PC-9 (cell line): ENCODE measurements at regions not wholly inside any gene's neighbourhood (a gene's known extent, or its start where the extent isn't known, plus 50 kb on each side); places are given as distances from the start of the nearest gene placed in this dataset.

Source experiments
- BruUV-seq: library from RNA; stranded (reverse); fragments of 400-500 nt; replicated peaks from 2 replicates; lab custom pipeline; 2021; lab: Mats Ljungman, UMichigan
- CTCF ChIA-PET: fragments of 300-600 bp; sonication (Branson Sonifier 250); formaldehyde crosslinking; loops from one replicate; lab custom pipeline; 2022; ENCODE audit warnings: antibody characterized with exemption; lab: Charles Lee
- POLR2A ChIA-PET: fragments of 300-600 bp; sonication (Branson Sonifier 250); formaldehyde crosslinking; loops from one replicate; lab custom pipeline; 2022; ENCODE audit warnings: antibody characterized with exemption; ENCODE audit not compliant: unreplicated experiment; lab: Charles Lee
- DNase-seq, 2 experiments: peaks; one replicate each; pipeline versions ENCODE4 v3.0.0 to v3.0.0-alpha.2; 2015 to 2022; ENCODE audit warnings: mixed read lengths in 1 of 2
- H2AFZ ChIP-seq: fragments of 200-600 bp; sonication (generic); 2 replicates; pipeline ENCODE4 v1.8.1; 2017; ENCODE audit warnings: antibody characterized with exemption
- H3F3A ChIP-seq: fragments of 200-600 bp; sonication (generic); 2 replicates; pipeline ENCODE4 v1.8.1; 2017; ENCODE audit warnings: antibody characterized with exemption, mild to moderate bottlenecking, low read depth; ENCODE audit not compliant: insufficient read depth
- H3K27ac ChIP-seq: fragments of 200-600 bp; sonication (generic); 2 replicates; pipeline ENCODE4 v1.6.1; 2016; ENCODE audit warnings: mixed run types
- H3K27me3 ChIP-seq: fragments of 200-600 bp; sonication (generic); 2 replicates; pipeline ENCODE4 v1.6.1; 2016; ENCODE audit warnings: low read depth, mixed run types; ENCODE audit not compliant: insufficient read depth
- H3K36me3 ChIP-seq: fragments of 200-600 bp; sonication (generic); 2 replicates; pipeline ENCODE4 v1.6.1; 2016; ENCODE audit warnings: low read depth, mixed run types
- H3K4me1 ChIP-seq: fragments of 200-600 bp; sonication (generic); replicated peaks from 2 replicates; pipeline ENCODE4 v1.6.1; 2016; ENCODE audit warnings: mixed run types; ENCODE audit not compliant: insufficient read depth
- H3K4me2 ChIP-seq: fragments of 200-600 bp; sonication (generic); 2 replicates; pipeline ENCODE4 v1.6.1; 2017; ENCODE audit warnings: mixed run types
- H3K4me3 ChIP-seq: fragments of 200-600 bp; sonication (generic); 2 replicates; pipeline ENCODE4 v1.6.1; 2016; ENCODE audit warnings: mixed run types
- H3K79me2 ChIP-seq: fragments of 200-600 bp; sonication (generic); 2 replicates; pipeline ENCODE4 v1.6.1; 2017; ENCODE audit warnings: low read depth, mixed run types
- H3K9me2 ChIP-seq: fragments of 200-600 bp; sonication (generic); 2 replicates; pipeline ENCODE4 v1.8.1; 2017; ENCODE audit warnings: mild to moderate bottlenecking; ENCODE audit not compliant: insufficient read depth
- H3K9me3 ChIP-seq: fragments of 200-600 bp; sonication (generic); 2 replicates; pipeline ENCODE4 v1.8.1; 2016; ENCODE audit warnings: low read depth; ENCODE audit not compliant: insufficient read depth
- H4K20me1 ChIP-seq: fragments of 200-600 bp; sonication (generic); 2 replicates; pipeline ENCODE4 v1.8.1; 2017; ENCODE audit not compliant: insufficient read depth
- CTCF ChIP-seq: fragments of 200-600 bp; sonication (generic); conservative IDR thresholded peaks from 2 replicates; pipeline ENCODE4 v1.6.1; 2017; ENCODE audit warnings: mixed run types, antibody characterized with exemption, mild to moderate bottlenecking, moderate library complexity
- EZH2 ChIP-seq: fragments of 200-600 bp; sonication (generic); IDR thresholded peaks from 2 replicates; pipeline ENCODE4 v1.8.0; 2017; ENCODE audit warnings: antibody characterized with exemption, low read depth
- intact Hi-C: fragments of 100-400 bp; cut with micrococcal nuclease; formaldehyde crosslinking; loops from one replicate; pipeline ENCODE4 v1.10.0; 2022; ENCODE audit not compliant: unreplicated experiment

DNA sequence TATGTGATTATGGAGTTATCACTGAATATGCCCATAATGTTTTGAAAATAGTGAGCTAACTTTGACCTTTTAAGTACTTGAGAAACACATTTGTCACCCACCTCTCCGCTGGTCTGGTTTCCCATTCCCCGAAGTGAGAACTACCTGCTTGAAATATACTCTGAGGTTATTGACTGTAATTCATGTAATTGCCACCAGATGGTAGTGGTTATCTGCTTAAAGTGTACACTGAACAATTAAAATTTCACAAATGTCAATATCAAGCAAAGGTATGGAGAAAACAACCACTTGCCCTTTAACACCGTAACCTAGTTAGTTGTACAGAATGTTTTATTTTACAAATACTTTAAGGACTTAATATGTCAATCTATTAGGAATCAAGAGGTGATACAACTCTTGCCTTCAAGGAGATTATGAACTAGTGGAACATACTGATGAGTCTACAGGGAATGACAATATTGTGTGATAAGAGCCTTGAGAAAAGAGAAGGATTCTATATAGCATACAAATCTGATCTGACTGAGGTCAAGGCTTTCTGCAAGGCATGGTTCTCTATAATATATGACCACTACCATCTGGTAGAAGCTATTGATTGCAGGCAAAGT, 316.8 kb upstream of the KCNH7 start:
- Histone ChIP-seq H3K79me2 (no peaks in the 10 kb centered on the region), H3K27ac (no peak overlapping the region), H3K4me1 (no peaks in the 10 kb centered on the region; the same call in none of the 2 replicates), H2AFZ (no peak overlapping the region), H3K4me2 (no peak overlapping the region), H3F3A (no peaks in the 10 kb centered on the region), H3K27me3 (no peaks in the 10 kb centered on the region), H3K9me2 (no peaks in the 10 kb centered on the region), H3K36me3 (no peaks in the 10 kb centered on the region), H4K20me1 (no peaks in the 10 kb centered on the region), H3K4me3 (no peak overlapping the region), H3K9me3 (no peaks in the 10 kb centered on the region)
- peak; percentile 78 for TF ChIP-seq CTCF
- no peak for TF ChIP-seq EZH2
- CTCF ChIA-PET = interaction anchor here (0.6 kb wide), 2 partner anchors 10 to 28 kb away, joined by 3 to 6 read pairs; no protein-coding TSS in a partner anchor
- POLR2A ChIA-PET = no interaction called here
- BruUV-seq = no TSS peak
- intact Hi-C loops = loop anchor here (5.0 kb wide), 1 partner anchor 1322 kb away; no protein-coding TSS in a partner anchor
- DNase-seq = peak in 1 of 2 experiments; percentile 41

GRCh38 chr2:163142618-163143017, 304.1 kb upstream of the KCNH7 start:
- H3K4me2 ChIP-seq = no peak overlapping the region
- no peaks in the 10 kb centered on the region for H3F3A ChIP-seq
- ChIA-PET POLR2A (no interaction called here), CTCF (no interaction called here)
- H3K9me3 ChIP-seq = no peaks in the 10 kb centered on the region; the same call in 1 of the 2 replicates
- no peaks in the 10 kb centered on the region for H3K27me3 ChIP-seq
- no peaks in the 10 kb centered on the region for H3K36me3 ChIP-seq
- no peak overlapping the region for H2AFZ ChIP-seq
- no peaks in the 10 kb centered on the region for H3K79me2 ChIP-seq
- no peak overlapping the region for H3K27ac ChIP-seq
- H4K20me1 ChIP-seq = no peaks in the 10 kb centered on the region
- DNase-seq = no peak
- intact Hi-C loops = no loop called here
- BruUV-seq = no TSS peak
- H3K4me1 ChIP-seq = no peaks in the 10 kb centered on the region
- no peak for TF ChIP-seq CTCF
- no peaks in the 10 kb centered on the region for H3K9me2 ChIP-seq
- no peak overlapping the region for H3K4me3 ChIP-seq

DNA sequence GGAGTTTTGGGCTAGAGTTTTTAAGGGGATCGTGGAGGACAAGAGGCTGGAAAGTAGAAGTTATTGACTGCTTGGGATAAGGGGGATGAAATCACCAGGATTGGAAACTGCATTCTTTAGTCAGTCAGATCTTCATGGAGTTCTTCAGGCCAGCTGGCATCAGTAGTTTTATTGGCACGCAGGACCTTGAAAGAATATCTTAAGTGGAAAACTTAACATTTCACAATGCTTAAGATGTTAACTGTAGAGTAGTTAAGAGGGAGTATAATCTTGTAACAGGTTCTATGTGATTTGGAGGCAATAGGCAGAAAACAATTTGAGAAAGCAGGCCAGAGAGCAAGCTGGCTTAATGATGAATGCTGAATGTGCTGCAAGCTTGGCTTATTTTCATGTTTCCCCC, 300.4 kb upstream of the KCNH7 start:
- no TSS peak for BruUV-seq
- CTCF ChIA-PET = no interaction called here
- POLR2A ChIA-PET = no interaction called here

More for the DNA sequence above, 300.4 kb upstream of the KCNH7 start:
- no peak for DNase-seq
- TF ChIP-seq EZH2 = no peak
- no peak for TF ChIP-seq CTCF
- H3K4me3 ChIP-seq = no peak overlapping the region
- H3K4me2 ChIP-seq = no peak overlapping the region
- no peaks in the 10 kb centered on the region for H3K27me3 ChIP-seq
- no peaks in the 10 kb centered on the region for H4K20me1 ChIP-seq
- no peaks in the 10 kb centered on the region for H3K4me1 ChIP-seq
- no peaks in the 10 kb centered on the region for H3F3A ChIP-seq
- H3K79me2 ChIP-seq = no peaks in the 10 kb centered on the region
- no peaks in the 10 kb centered on the region for H3K9me2 ChIP-seq
- intact Hi-C loops = no loop called here
- no peaks in the 10 kb centered on the region for H3K9me3 ChIP-seq
- H3K27ac ChIP-seq = no peak overlapping the region
- H2AFZ ChIP-seq = no peak overlapping the region
- no peaks in the 10 kb centered on the region for H3K36me3 ChIP-seq
